SK-N-SH treated with all-trans-retinoic acid at 6 μM for 48 hours (cell line): ENCODE measurements at regions not wholly inside any gene's neighbourhood (a gene's known extent, or its start where the extent isn't known, plus 50 kb on each side); places are given as distances from the start of the nearest gene placed in this dataset.

Experiments used
- ATAC-seq: fragments of 200-7000 bp; cut with Tn5 transposase; 3 replicates; pipeline ENCODE4 v1.9.1; 2020; ENCODE audit warnings: mild to moderate bottlenecking, moderate library complexity
- ARNTL ChIP-seq: fragments of 450-650 bp; formaldehyde crosslinking; IDR thresholded peaks from 2 replicates; pipeline ENCODE4 v1.5.0; 2020; ENCODE audit warnings: low read depth, mild to moderate bottlenecking, moderate library complexity, borderline replicate concordance
- GLIS3 ChIP-seq: fragments of 250-450 bp; sonication (Bioruptor Pico); IDR thresholded peaks from 2 replicates; pipeline ENCODE4 v1.5.0; 2020; ENCODE audit warnings: mild to moderate bottlenecking, moderate library complexity
- ISL1 ChIP-seq: fragments of 250-450 bp; sonication (Bioruptor Pico); IDR thresholded peaks from 2 replicates; pipeline ENCODE4 v2.1.2; 2022; ENCODE audit warnings: mild to moderate bottlenecking, moderate library complexity
- OSR1 ChIP-seq: fragments of 250-450 bp; sonication (Bioruptor Pico); IDR thresholded peaks from 2 replicates; pipeline ENCODE4 v1.8.0; 2022; ENCODE audit warnings: moderate library complexity, mild to moderate bottlenecking, inconsistent platforms
- PATZ1 ChIP-seq: fragments of 250-450 bp; sonication (Bioruptor Pico); IDR thresholded peaks from 2 replicates; pipeline ENCODE4 v1.8.0; 2020; ENCODE audit warnings: mild to moderate bottlenecking, moderate library complexity, borderline replicate concordance
- POU6F1 ChIP-seq: fragments of 250-450 bp; sonication (Bioruptor Pico); IDR thresholded peaks from 2 replicates; pipeline ENCODE4 v1.8.0; 2021; ENCODE audit warnings: low read depth, mild to moderate bottlenecking, moderate library complexity, borderline replicate concordance
- PPARA ChIP-seq: fragments of 250-450 bp; sonication (Bioruptor Pico); IDR thresholded peaks from 2 replicates; pipeline ENCODE4 v1.5.0; 2020; ENCODE audit warnings: mild to moderate bottlenecking, borderline replicate concordance
- RARB ChIP-seq: fragments of 250-450 bp; sonication (Bioruptor Pico); IDR thresholded peaks from 2 replicates; pipeline ENCODE4 v1.8.0; 2021; ENCODE audit warnings: mild to moderate bottlenecking, moderate library complexity
- SNAI2 ChIP-seq: fragments of 250-450 bp; sonication (Bioruptor Pico); IDR thresholded peaks from 2 replicates; pipeline ENCODE4 v1.5.0; 2020; ENCODE audit warnings: mild to moderate bottlenecking, moderate library complexity
- TCF4 ChIP-seq: fragments of 250-450 bp; sonication (Bioruptor Pico); IDR thresholded peaks from 2 replicates; pipeline ENCODE4 v1.8.0; 2021; ENCODE audit warnings: mild to moderate bottlenecking, moderate library complexity, borderline replicate concordance
- TOX ChIP-seq: fragments of 250-450 bp; sonication (Bioruptor Pico); IDR thresholded peaks from 2 replicates; pipeline ENCODE4 v1.8.0; 2021; ENCODE audit warnings: mild to moderate bottlenecking, moderate library complexity, borderline replicate concordance
- ZC3H10 ChIP-seq: fragments of 250-450 bp; sonication (Bioruptor Pico); IDR thresholded peaks from 2 replicates; pipeline ENCODE4 v1.5.1; 2021; ENCODE audit warnings: mild to moderate bottlenecking, moderate library complexity
- ZFP3 ChIP-seq: fragments of 250-450 bp; sonication (Bioruptor Pico); IDR thresholded peaks from 2 replicates; pipeline ENCODE4 v1.5.0; 2020; ENCODE audit warnings: mild to moderate bottlenecking, moderate library complexity
- ZFP30 ChIP-seq: fragments of 450-650 bp; formaldehyde crosslinking; IDR thresholded peaks from 2 replicates; pipeline ENCODE4 v1.5.0; 2022; ENCODE audit warnings: mild to moderate bottlenecking, moderate library complexity
- ZNF70 ChIP-seq: fragments of 450-650 bp; formaldehyde crosslinking; IDR thresholded peaks from 2 replicates; pipeline ENCODE4 v1.5.0; 2020; ENCODE audit warnings: mild to moderate bottlenecking, moderate library complexity
- TF ChIP-seq, protein P1 (sequence below): fragments of 250-450 bp; sonication (Bioruptor Pico); IDR thresholded peaks from 2 replicates; pipeline ENCODE4 v1.5.1; 2021; ENCODE audit warnings: mild to moderate bottlenecking, moderate library complexity
- TF ChIP-seq, protein P2 (sequence below): fragments of 250-450 bp; sonication (Bioruptor Pico); IDR thresholded peaks from 2 replicates; pipeline ENCODE4 v1.5.1; 2020; ENCODE audit warnings: low read depth, mild to moderate bottlenecking, moderate library complexity

DNA sequence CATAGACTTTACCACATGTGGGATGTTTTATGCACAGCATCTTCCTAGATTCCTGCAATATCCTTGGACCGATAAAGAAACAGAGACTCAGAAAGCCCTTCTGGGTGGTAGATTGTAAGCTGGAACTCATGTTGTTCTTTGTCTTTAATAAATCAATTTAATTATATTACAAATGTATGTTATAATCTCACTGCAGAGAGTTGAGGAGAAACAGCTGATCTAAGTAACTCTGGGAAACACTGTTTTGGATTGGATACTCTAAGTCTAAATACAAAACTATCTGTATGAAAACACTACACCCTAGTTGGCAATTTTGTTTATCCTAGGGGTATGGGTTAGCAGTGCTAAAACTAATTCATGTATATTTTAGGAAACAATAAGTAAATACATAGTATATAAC is 1015.2 kb downstream of the XPNPEP1 start:
- no peak for ATAC-seq
- TF ChIP-seq TOX (CRISPR knock-in tag) = no peak
- TF ChIP-seq GLIS3 = no peak
- no peak for TF ChIP-seq PATZ1 (CRISPR knock-in tag)
- TF ChIP-seq SNAI2 (CRISPR knock-in tag) = no peak
- TF ChIP-seq ZFP3 (CRISPR knock-in tag) = no peak
- no peak for TF ChIP-seq ZFP30 (CRISPR knock-in tag)
- no peak for TF ChIP-seq POU6F1

DNA sequence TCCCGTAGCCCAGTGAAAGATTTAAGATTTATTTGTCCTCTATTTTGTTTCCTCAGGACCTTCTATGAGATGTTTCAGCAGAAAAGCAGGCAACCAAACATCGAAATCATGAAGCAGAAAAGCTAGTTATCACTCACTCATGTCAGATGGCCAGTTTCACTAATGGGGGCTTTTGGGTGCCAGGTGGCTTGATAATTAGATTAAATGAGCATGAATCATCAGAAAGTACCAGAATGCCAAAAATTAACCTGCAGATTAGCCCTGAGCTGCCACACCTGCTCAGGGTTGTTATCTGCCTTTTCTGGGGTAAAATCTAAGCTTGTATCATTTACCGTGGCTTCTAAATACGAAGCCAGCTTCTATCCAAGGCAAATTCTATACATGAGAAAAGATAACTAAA is 1017.5 kb downstream of the XPNPEP1 start:
- ATAC-seq = no peak
- no peak for TF ChIP-seq ISL1 (CRISPR knock-in tag)

GRCh38 chr10:108905171-108905570 is 1018.1 kb downstream of the XPNPEP1 start:
- TF ChIP-seq RARB (no peak), POU6F1 (no peak), ISL1 (CRISPR knock-in tag) (no peak)
- TF ChIP-seq, all 23 proteins: peak for 0
- peak; percentile 37; the same call in 2 of the 3 replicates for ATAC-seq

GRCh38 chr10:108904163-108904838 is 1019.0 kb downstream of the XPNPEP1 start:
- ATAC-seq = peak; percentile 71

More at GRCh38 chr10:108904163-108904838, 1019.0 kb downstream of the XPNPEP1 start:
- TF ChIP-seq, protein P1, sequence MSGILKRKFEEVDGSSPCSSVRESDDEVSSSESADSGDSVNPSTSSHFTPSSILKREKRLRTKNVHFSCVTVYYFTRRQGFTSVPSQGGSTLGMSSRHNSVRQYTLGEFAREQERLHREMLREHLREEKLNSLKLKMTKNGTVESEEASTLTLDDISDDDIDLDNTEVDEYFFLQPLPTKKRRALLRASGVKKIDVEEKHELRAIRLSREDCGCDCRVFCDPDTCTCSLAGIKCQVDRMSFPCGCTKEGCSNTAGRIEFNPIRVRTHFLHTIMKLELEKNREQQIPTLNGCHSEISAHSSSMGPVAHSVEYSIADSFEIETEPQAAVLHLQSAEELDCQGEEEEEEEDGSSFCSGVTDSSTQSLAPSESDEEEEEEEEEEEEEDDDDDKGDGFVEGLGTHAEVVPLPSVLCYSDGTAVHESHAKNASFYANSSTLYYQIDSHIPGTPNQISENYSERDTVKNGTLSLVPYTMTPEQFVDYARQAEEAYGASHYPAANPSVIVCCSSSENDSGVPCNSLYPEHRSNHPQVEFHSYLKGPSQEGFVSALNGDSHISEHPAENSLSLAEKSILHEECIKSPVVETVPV (CRISPR knock-in tag) = no peak
- TF ChIP-seq ZC3H10 (CRISPR knock-in tag) (no peak), GLIS3 (no peak), ZFP30 (CRISPR knock-in tag) (no peak), TOX (CRISPR knock-in tag) (no peak), PATZ1 (CRISPR knock-in tag) (no peak), TCF4 (CRISPR knock-in tag) (no peak), PPARA (CRISPR knock-in tag) (no peak), ZFP3 (CRISPR knock-in tag) (no peak), OSR1 (no peak), SNAI2 (CRISPR knock-in tag) (no peak), ISL1 (CRISPR knock-in tag) (no peak), ZNF70 (CRISPR knock-in tag) (no peak), POU6F1 (no peak), ARNTL (CRISPR knock-in tag) (no peak)
- TF ChIP-seq, protein P2, sequence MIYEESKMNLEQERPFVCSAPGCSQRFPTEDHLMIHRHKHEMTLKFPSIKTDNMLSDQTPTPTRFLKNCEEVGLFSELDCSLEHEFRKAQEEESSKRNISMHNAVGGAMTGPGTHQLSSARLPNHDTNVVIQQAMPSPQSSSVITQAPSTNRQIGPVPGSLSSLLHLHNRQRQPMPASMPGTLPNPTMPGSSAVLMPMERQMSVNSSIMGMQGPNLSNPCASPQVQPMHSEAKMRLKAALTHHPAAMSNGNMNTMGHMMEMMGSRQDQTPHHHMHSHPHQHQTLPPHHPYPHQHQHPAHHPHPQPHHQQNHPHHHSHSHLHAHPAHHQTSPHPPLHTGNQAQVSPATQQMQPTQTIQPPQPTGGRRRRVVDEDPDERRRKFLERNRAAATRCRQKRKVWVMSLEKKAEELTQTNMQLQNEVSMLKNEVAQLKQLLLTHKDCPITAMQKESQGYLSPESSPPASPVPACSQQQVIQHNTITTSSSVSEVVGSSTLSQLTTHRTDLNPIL = no peak
